ENCODE measurements at regions not wholly inside any gene's neighbourhood (a gene's known extent, or its start where the extent isn't known, plus 50 kb on each side); places are given as distances from the start of the nearest gene placed in this dataset.

GRCh38 chr16:50459496-50460080 lies 88.6 kb upstream of the NKD1 start:
- Histone ChIP-seq H4K8ac (replicated peaks; ENCODE audit: insufficient read length, low read depth, low read length) (no peak overlapping the region), H2BK12ac (ENCODE audit: insufficient read length, low read depth, low read length) (no peak overlapping the region), H2BK15ac (ENCODE audit: low read depth, low read length) (no peak overlapping the region), H3K4me2 (ENCODE audit: insufficient read depth, insufficient read length, low read length) (peak overlapping the region; percentile 72), H3K27me3 (ENCODE audit: insufficient read depth, low read length) (no peaks in the 10 kb centered on the region), H3K4ac (ENCODE audit: low read depth, low read length) (no peak overlapping the region), H3K23me2 (ENCODE audit: insufficient read length, low read depth, low read length, poor library complexity, severe bottlenecking) (no peaks in the 10 kb centered on the region), H3K9me3 (ENCODE audit: control insufficient read depth, low read depth, low read length) (no peaks in the 10 kb centered on the region), H3K4me1 (ENCODE audit: insufficient read depth, low read length) (peaks cover 22% of the 10 kb centered on the region), H3K27ac (ENCODE audit: insufficient read length, low read depth, low read length) (no peak overlapping the region), H3K23ac (ENCODE audit: insufficient read length, low read depth, low read length) (no peak overlapping the region), H2BK20ac (ENCODE audit: low read depth, low read length, poor library complexity, severe bottlenecking) (no peak overlapping the region), H3K79me2 (ENCODE audit: insufficient read depth, low read length) (no peaks in the 10 kb centered on the region), H3K18ac (ENCODE audit: insufficient read length, low read depth, low read length) (no peak overlapping the region), H2BK120ac (ENCODE audit: low read depth, low read length, poor library complexity, severe bottlenecking) (no peak overlapping the region), H3K56ac (ENCODE audit: insufficient read length, low read depth, low read length) (no peak overlapping the region), H2BK5ac (ENCODE audit: insufficient read length, low read length) (no peak overlapping the region), H4K91ac (ENCODE audit: insufficient read length, low read depth, low read length) (no peak overlapping the region), H3K79me1 (ENCODE audit: insufficient read depth, low read depth, low read length, poor library complexity, severe bottlenecking) (no peaks in the 10 kb centered on the region), H3K9ac (ENCODE audit: extremely low read depth, insufficient read length, low read length) (no peak overlapping the region), H2AK5ac (ENCODE audit: insufficient read length, low read length) (no peak overlapping the region), H4K5ac (ENCODE audit: insufficient read length, low read depth, low read length) (no peak overlapping the region), H3K14ac (ENCODE audit: insufficient read depth, low read length) (no peak overlapping the region), H2AFZ (ENCODE audit: low read length) (no peak overlapping the region), H4K20me1 (ENCODE audit: control insufficient read depth, insufficient read depth, insufficient read length) (no peaks in the 10 kb centered on the region), H3T11ph (ENCODE audit: low read length) (no peak overlapping the region)
- no peak for TF ChIP-seq CTCF (conservative IDR thresholded peaks at IDR 0.05)
- Mint-ChIP-seq H3K27me3 (ENCODE audit: low read depth) (peaks cover 48% of the 10 kb centered on the region), H3K36me3 (ENCODE audit: insufficient read depth in 1 of 3, low read depth in 3 of 3) (no peaks in the 10 kb centered on the region), H3K4me1 (peaks cover 61 to 72% of the 10 kb centered on the region in 2 experiments), H3K27ac (peak overlapping the region; percentile 46 to 93 (median 77); a peak in 6 of 7 replicates), H3K9me3 (no peaks in the 10 kb centered on the region; a peak in 2 of 5 replicates), H3K4me3 (peak overlapping the region; percentile 6 to 12; a peak in 2 of 5 replicates)
- DNase-seq, result no peak
- WGBS (ENCODE audit: extremely low coverage, insufficient read length, low lambda C conversion rate), result no CpG with 5 or more reads among the region's 13 CpGs

Measured in H9 (cell line).